Nephron progenitor cell (in vitro differentiated cells): ENCODE measurements at regions not wholly inside any gene's neighbourhood (a gene's known extent, or its start where the extent isn't known, plus 50 kb on each side); places are given as distances from the start of the nearest gene placed in this dataset.
"Not testable (repeated sequence)": the region's sequence is repeated elsewhere in the genome, so short reads cannot be mapped to it uniquely, and the experiment has no call there.

Experiments
- DNase-seq: peaks from one replicate; pipeline ENCODE4 v3.0.0; 2021
- H3K27ac Mint-ChIP-seq: 2 replicates; pipeline ENCODE4 v1.8.0; 2021; ENCODE audit warnings: mild to moderate bottlenecking, moderate library complexity, mixed read lengths
- H3K27me3 Mint-ChIP-seq: 2 replicates; pipeline ENCODE4 v1.8.0; 2021; ENCODE audit warnings: mild to moderate bottlenecking, low read depth, mixed read lengths; ENCODE audit not compliant: poor library complexity
- H3K36me3 Mint-ChIP-seq: 2 replicates; pipeline ENCODE4 v1.8.0; 2021; ENCODE audit warnings: low read depth, mixed read lengths
- H3K4me1 Mint-ChIP-seq: 2 replicates; pipeline ENCODE4 v1.8.0; 2021; ENCODE audit warnings: mixed read lengths
- H3K4me3 Mint-ChIP-seq: 2 replicates; pipeline ENCODE4 v1.8.0; 2021; ENCODE audit warnings: mild to moderate bottlenecking, moderate library complexity, mixed read lengths
- H3K9me3 Mint-ChIP-seq: 2 replicates; pipeline ENCODE4 v1.8.0; 2021; ENCODE audit warnings: mild to moderate bottlenecking, moderate library complexity, mixed read lengths
- CTCF ChIP-seq: fragments of 200-600 bp; sonication (generic); IDR thresholded peaks from 2 replicates; pipeline ENCODE4 v1.5.0; 2021; ENCODE audit warnings: antibody characterized with exemption

GRCh38 chr12:83313322-83313721 is 626.6 kb downstream of the TMTC2 start:
- H3K36me3 Mint-ChIP-seq: no peaks in the 10 kb centered on the region
- H3K9me3 Mint-ChIP-seq: no peaks in the 10 kb centered on the region
- no peaks in the 10 kb centered on the region for H3K4me1 Mint-ChIP-seq
- H3K27me3 Mint-ChIP-seq: no peaks in the 10 kb centered on the region
- no peak overlapping the region for H3K4me3 Mint-ChIP-seq
- no peak overlapping the region for H3K27ac Mint-ChIP-seq
- no peak for TF ChIP-seq CTCF
- no peak for DNase-seq

GRCh38 chr12:83276904-83277303 is 590.2 kb downstream of the TMTC2 start:
- Mint-ChIP-seq H3K4me3 (no peak overlapping the region), H3K36me3 (no peaks in the 10 kb centered on the region), H3K4me1 (no peaks in the 10 kb centered on the region), H3K27ac (no peak overlapping the region), H3K27me3 (peaks cover 7% of the 10 kb centered on the region), H3K9me3 (peaks cover 25% of the 10 kb centered on the region)
- DNase-seq: no peak
- TF ChIP-seq CTCF: no peak

GRCh38 chr12:83271201-83271600 is 584.5 kb downstream of the TMTC2 start:
- H3K36me3 Mint-ChIP-seq: no peaks in the 10 kb centered on the region
- no peak overlapping the region for H3K4me3 Mint-ChIP-seq
- peaks cover 43% of the 10 kb centered on the region for H3K9me3 Mint-ChIP-seq
- H3K27me3 Mint-ChIP-seq: peaks cover 7% of the 10 kb centered on the region
- peak overlapping the region; percentile 60 for H3K27ac Mint-ChIP-seq
- no peak for DNase-seq
- H3K4me1 Mint-ChIP-seq: peaks cover 9% of the 10 kb centered on the region
- no peak for TF ChIP-seq CTCF

GRCh38 chr12:83265808-83266207 is 579.1 kb downstream of the TMTC2 start:
- Mint-ChIP-seq H3K36me3 (no peaks in the 10 kb centered on the region), H3K27ac (no peak overlapping the region), H3K9me3 (peaks cover 19% of the 10 kb centered on the region), H3K4me3 (no peak overlapping the region), H3K4me1 (peaks cover 3% of the 10 kb centered on the region), H3K27me3 (no peaks in the 10 kb centered on the region)
- no peak for DNase-seq
- no peak for TF ChIP-seq CTCF

- H3K27ac Mint-ChIP-seq: no peak overlapping the region
- no peaks in the 10 kb centered on the region for H3K27me3 Mint-ChIP-seq
- no peak overlapping the region for H3K4me3 Mint-ChIP-seq
- no peak for DNase-seq
- no peak for TF ChIP-seq CTCF
- H3K4me1 Mint-ChIP-seq: peaks cover 13% of the 10 kb centered on the region
- no peaks in the 10 kb centered on the region for H3K36me3 Mint-ChIP-seq
- no peaks in the 10 kb centered on the region for H3K9me3 Mint-ChIP-seq
These were observed 575.3 kb downstream of the TMTC2 start for GRCh38 chr12:83261998-83262397.

DNA sequence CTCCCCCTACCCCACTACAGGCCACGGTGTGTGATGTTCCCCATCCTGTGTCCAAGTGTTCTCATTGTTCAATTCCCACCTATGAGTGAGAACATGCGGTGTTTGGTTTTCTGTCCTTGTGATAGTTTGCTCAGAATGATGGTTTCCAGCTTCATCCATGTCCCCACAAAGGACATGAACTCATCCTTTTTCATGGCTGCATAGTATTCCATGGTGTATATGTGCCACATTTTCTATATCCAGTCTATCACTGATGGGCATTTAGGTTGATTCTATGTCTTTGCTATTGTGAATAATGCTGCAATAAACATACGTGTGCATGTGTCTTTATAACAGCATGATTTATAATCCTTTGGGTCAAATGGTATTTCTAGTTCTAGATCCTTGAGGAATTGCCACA is 573.4 kb downstream of the TMTC2 start:
- not testable (repeated sequence) for H3K27me3 Mint-ChIP-seq, H3K4me3 Mint-ChIP-seq, H3K36me3 Mint-ChIP-seq, H3K27ac Mint-ChIP-seq, DNase-seq, H3K9me3 Mint-ChIP-seq
- peaks cover 28% of the 10 kb centered on the region for H3K4me1 Mint-ChIP-seq
